IPS-20b (cell line): ENCODE measurements at regions not wholly inside any gene's neighbourhood (a gene's known extent, or its start where the extent isn't known, plus 50 kb on each side); places are given as distances from the start of the nearest gene placed in this dataset.

Experiments
- H3K27ac ChIP-seq: one replicate; pipeline ENCODE4 v1.5.1; 2013; ENCODE audit warnings: low read length
- H3K27me3 ChIP-seq: 2 replicates; pipeline ENCODE4 v1.6.1; 2013; ENCODE audit warnings: mild to moderate bottlenecking, low read length, inconsistent platforms; ENCODE audit not compliant: insufficient read depth
- H3K36me3 ChIP-seq: 2 replicates; pipeline ENCODE4 v1.6.1; 2013; ENCODE audit warnings: low read depth, mild to moderate bottlenecking, inconsistent platforms, low read length, moderate library complexity; ENCODE audit not compliant: insufficient read depth
- H3K4me1 ChIP-seq: 2 replicates; pipeline ENCODE4 v1.6.1; 2013; ENCODE audit warnings: mild to moderate bottlenecking, control low read depth, inconsistent platforms, low read length, moderate library complexity; ENCODE audit not compliant: insufficient read depth
- H3K4me3 ChIP-seq: 2 replicates; pipeline ENCODE4 v1.5.1; 2013; ENCODE audit warnings: mild to moderate bottlenecking, low read length, inconsistent platforms
- H3K9ac ChIP-seq: 2 replicates; pipeline ENCODE4 v1.6.1; 2013; ENCODE audit warnings: low read depth, mild to moderate bottlenecking, inconsistent platforms, low read length, moderate library complexity
- H3K9me3 ChIP-seq: 2 replicates; pipeline ENCODE4 v1.6.1; 2013; ENCODE audit warnings: mild to moderate bottlenecking, low read depth, low read length, inconsistent platforms; ENCODE audit not compliant: insufficient read depth

- Histone ChIP-seq H3K4me1 (no peaks in the 10 kb centered on the region), H3K9me3 (no peaks in the 10 kb centered on the region), H3K27ac (no peak overlapping the region), H3K27me3 (no peaks in the 10 kb centered on the region), H3K36me3 (no peaks in the 10 kb centered on the region), H3K4me3 (no peak overlapping the region), H3K9ac (no peak overlapping the region)
Observed at GRCh38 chr5:145589063-145589462, 246.1 kb downstream of the PRELID2 start.

- no peaks in the 10 kb centered on the region for H3K27me3 ChIP-seq
- H3K4me1 ChIP-seq = no peaks in the 10 kb centered on the region
- H3K36me3 ChIP-seq = no peaks in the 10 kb centered on the region
- no peaks in the 10 kb centered on the region for H3K9me3 ChIP-seq
- no peak overlapping the region for H3K9ac ChIP-seq
- no peak overlapping the region for H3K27ac ChIP-seq
- H3K4me3 ChIP-seq = no peak overlapping the region
Observed at GRCh38 chr5:145588558-145588957, 246.6 kb downstream of the PRELID2 start.

GRCh38 chr5:145588113-145588512 is 247.0 kb downstream of the PRELID2 start:
- Histone ChIP-seq H3K9me3 (no peaks in the 10 kb centered on the region), H3K27ac (no peak overlapping the region), H3K4me1 (no peaks in the 10 kb centered on the region), H3K4me3 (no peak overlapping the region), H3K36me3 (no peaks in the 10 kb centered on the region), H3K9ac (no peak overlapping the region), H3K27me3 (no peaks in the 10 kb centered on the region)

- H3K9me3 ChIP-seq = no peaks in the 10 kb centered on the region
- H3K27ac ChIP-seq = no peak overlapping the region
- H3K27me3 ChIP-seq = no peaks in the 10 kb centered on the region
- no peak overlapping the region for H3K9ac ChIP-seq
- no peaks in the 10 kb centered on the region for H3K4me1 ChIP-seq
- no peak overlapping the region for H3K4me3 ChIP-seq
- H3K36me3 ChIP-seq = no peaks in the 10 kb centered on the region
Observed at GRCh38 chr5:145587710-145588109, 247.4 kb downstream of the PRELID2 start.

GRCh38 chr5:145587308-145587672 is 247.9 kb downstream of the PRELID2 start:
- Histone ChIP-seq H3K4me1 (no peaks in the 10 kb centered on the region), H3K9me3 (no peaks in the 10 kb centered on the region), H3K27ac (no peak overlapping the region), H3K36me3 (no peaks in the 10 kb centered on the region), H3K27me3 (no peaks in the 10 kb centered on the region), H3K4me3 (no peak overlapping the region), H3K9ac (no peak overlapping the region)

- H3K36me3 ChIP-seq = no peaks in the 10 kb centered on the region
- no peaks in the 10 kb centered on the region for H3K9me3 ChIP-seq
- no peaks in the 10 kb centered on the region for H3K27me3 ChIP-seq
- no peak overlapping the region for H3K27ac ChIP-seq
- H3K4me1 ChIP-seq = no peaks in the 10 kb centered on the region
- H3K4me3 ChIP-seq = no peak overlapping the region
- no peak overlapping the region for H3K9ac ChIP-seq
Observed at GRCh38 chr5:145586661-145587307, 248.4 kb downstream of the PRELID2 start.

GRCh38 chr5:145585443-145586148 is 249.5 kb downstream of the PRELID2 start:
- H3K9ac ChIP-seq = no peak overlapping the region
- no peaks in the 10 kb centered on the region for H3K27me3 ChIP-seq
- H3K9me3 ChIP-seq = no peaks in the 10 kb centered on the region
- H3K36me3 ChIP-seq = no peaks in the 10 kb centered on the region
- H3K4me3 ChIP-seq = no peak overlapping the region
- no peak overlapping the region for H3K27ac ChIP-seq
- no peaks in the 10 kb centered on the region for H3K4me1 ChIP-seq

GRCh38 chr5:145579301-145579700 is 255.8 kb downstream of the PRELID2 start:
- Histone ChIP-seq H3K9ac (no peak overlapping the region), H3K27ac (no peak overlapping the region), H3K4me1 (no peaks in the 10 kb centered on the region), H3K36me3 (no peaks in the 10 kb centered on the region), H3K4me3 (no peak overlapping the region), H3K9me3 (no peaks in the 10 kb centered on the region), H3K27me3 (no peaks in the 10 kb centered on the region)

- H3K27me3 ChIP-seq = no peaks in the 10 kb centered on the region
- no peak overlapping the region for H3K9ac ChIP-seq
- no peak overlapping the region for H3K4me3 ChIP-seq
- H3K9me3 ChIP-seq = no peaks in the 10 kb centered on the region
- no peaks in the 10 kb centered on the region for H3K4me1 ChIP-seq
- no peaks in the 10 kb centered on the region for H3K36me3 ChIP-seq
- H3K27ac ChIP-seq = no peak overlapping the region
Observed at GRCh38 chr5:145574889-145575573, 260.1 kb downstream of the PRELID2 start.

- H3K9ac ChIP-seq = no peak overlapping the region
Observed at GRCh38 chr5:145568581-145568980, 266.6 kb downstream of the PRELID2 start.

GRCh38 chr5:145562931-145563330 is 272.2 kb downstream of the PRELID2 start:
- no peak overlapping the region for H3K27ac ChIP-seq
- H3K4me3 ChIP-seq = no peak overlapping the region
- H3K9ac ChIP-seq = no peak overlapping the region
- no peaks in the 10 kb centered on the region for H3K9me3 ChIP-seq
- no peaks in the 10 kb centered on the region for H3K4me1 ChIP-seq
- no peaks in the 10 kb centered on the region for H3K36me3 ChIP-seq
- H3K27me3 ChIP-seq = no peaks in the 10 kb centered on the region

More at GRCh38 chr5:145568581-145568980, 266.6 kb downstream of the PRELID2 start:
- no peaks in the 10 kb centered on the region for H3K27me3 ChIP-seq
- H3K9me3 ChIP-seq = no peaks in the 10 kb centered on the region
- H3K27ac ChIP-seq = no peak overlapping the region
- H3K4me3 ChIP-seq = no peak overlapping the region
- H3K36me3 ChIP-seq = no peaks in the 10 kb centered on the region
- H3K4me1 ChIP-seq = no peaks in the 10 kb centered on the region

GRCh38 chr5:145558288-145558687 is 276.9 kb downstream of the PRELID2 start:
- Histone ChIP-seq H3K9ac (no peak overlapping the region), H3K4me3 (no peak overlapping the region), H3K36me3 (no peaks in the 10 kb centered on the region), H3K27ac (no peak overlapping the region), H3K4me1 (no peaks in the 10 kb centered on the region), H3K9me3 (no peaks in the 10 kb centered on the region), H3K27me3 (no peaks in the 10 kb centered on the region)
